HG02885 (cell line): ENCODE measurements at regions not wholly inside any gene's neighbourhood (a gene's known extent, or its start where the extent isn't known, plus 50 kb on each side); places are given as distances from the start of the nearest gene placed in this dataset.

Source experiments
- ATAC-seq: cut with Tn5 transposase; IDR thresholded peaks from one replicate; pipeline ENCODE4 v1.9.1; 2021; ENCODE audit warnings: mild to moderate bottlenecking; ENCODE audit not compliant: unreplicated experiment, poor library complexity

GRCh38 chr6:140985679-140986275 lies 1146.9 kb upstream of the GJE1 start:
- no peak for ATAC-seq

GRCh38 chr6:140980265-140980887 lies 1152.3 kb upstream of the GJE1 start:
- no peak for ATAC-seq

- no peak for ATAC-seq
These were observed 1153.1 kb upstream of the GJE1 start for GRCh38 chr6:140979642-140980091.

GRCh38 chr6:140977403-140977802 lies 1155.3 kb upstream of the GJE1 start:
- ATAC-seq: no peak

GRCh38 chr6:140976806-140977205 lies 1155.9 kb upstream of the GJE1 start:
- no peak for ATAC-seq

- ATAC-seq: no peak
These were observed 1162.2 kb upstream of the GJE1 start for GRCh38 chr6:140970485-140970884.

- no peak for ATAC-seq
These were observed 1164.7 kb upstream of the GJE1 start for GRCh38 chr6:140968062-140968461.

GRCh38 chr6:140966676-140967075 lies 1166.0 kb upstream of the GJE1 start:
- no peak for ATAC-seq

- no peak for ATAC-seq
These were observed 1172.2 kb upstream of the GJE1 start for GRCh38 chr6:140960566-140960965.

GRCh38 chr6:140957386-140957785 lies 1175.3 kb upstream of the GJE1 start:
- no peak for ATAC-seq

- ATAC-seq: no peak
These were observed 1176.0 kb upstream of the GJE1 start for GRCh38 chr6:140956571-140957369.

- ATAC-seq: no peak
These were observed 1192.3 kb upstream of the GJE1 start for GRCh38 chr6:140940251-140940925.

- no peak for ATAC-seq
These were observed 1199.8 kb upstream of the GJE1 start for GRCh38 chr6:140932909-140933308.

- no peak for ATAC-seq
These were observed 1201.1 kb upstream of the GJE1 start for GRCh38 chr6:140931581-140931980.

GRCh38 chr6:140929121-140929520 lies 1203.6 kb upstream of the GJE1 start:
- no peak for ATAC-seq

GRCh38 chr6:140923048-140923447 lies 1209.7 kb upstream of the GJE1 start:
- no peak for ATAC-seq

GRCh38 chr6:140921366-140922226 lies 1211.1 kb upstream of the GJE1 start:
- peak; percentile 77 for ATAC-seq

GRCh38 chr6:140917911-140918310 lies 1214.8 kb upstream of the GJE1 start:
- no peak for ATAC-seq

- ATAC-seq: no peak
These were observed 1217.2 kb upstream of the GJE1 start for GRCh38 chr6:140915551-140915950.

- no peak for ATAC-seq
These were observed 1217.6 kb upstream of the GJE1 start for GRCh38 chr6:140915103-140915502.
